Muscle layer of duodenum (tissue), 2 donors: ENCODE measurements at regions not wholly inside any gene's neighbourhood (a gene's known extent, or its start where the extent isn't known, plus 50 kb on each side); places are given as distances from the start of the nearest gene placed in this dataset.

Experiments
- H3K27ac ChIP-seq: one replicate; pipeline ENCODE4 v1.7.0; 2013; ENCODE audit warnings: mild to moderate bottlenecking, low read length
- H3K27me3 ChIP-seq: one replicate; pipeline ENCODE4 v1.7.0; 2013; ENCODE audit warnings: low read depth, mild to moderate bottlenecking, control low read depth, low read length
- H3K36me3 ChIP-seq, 2 donors: one replicate each; pipeline ENCODE4 v1.7.0; 2013; ENCODE audit warnings: low read length in 2 of 2, control low read depth in 1 of 2, mild to moderate bottlenecking in 1 of 2; ENCODE audit not compliant: insufficient read depth in 2 of 2, control insufficient read depth in 1 of 2
- H3K4me1 ChIP-seq, 2 donors: one replicate each; pipeline ENCODE4 v1.7.0; 2013; ENCODE audit warnings: low read length in 2 of 2, mild to moderate bottlenecking in 2 of 2, control low read depth in 1 of 2, moderate library complexity in 1 of 2; ENCODE audit not compliant: insufficient read depth in 2 of 2, control insufficient read depth in 1 of 2
- H3K4me3 ChIP-seq, 2 donors: one replicate each; pipeline ENCODE4 v1.7.0; 2013; ENCODE audit warnings: low read length in 2 of 2, low read depth in 1 of 2, mild to moderate bottlenecking in 1 of 2
- H3K9me3 ChIP-seq, 2 donors: one replicate each; pipeline ENCODE4 v1.7.0; 2013; ENCODE audit warnings: low read length in 2 of 2, control low read depth in 1 of 2, mild to moderate bottlenecking in 1 of 2; ENCODE audit not compliant: control insufficient read depth in 1 of 2
- donor health status: healthy.

DNA sequence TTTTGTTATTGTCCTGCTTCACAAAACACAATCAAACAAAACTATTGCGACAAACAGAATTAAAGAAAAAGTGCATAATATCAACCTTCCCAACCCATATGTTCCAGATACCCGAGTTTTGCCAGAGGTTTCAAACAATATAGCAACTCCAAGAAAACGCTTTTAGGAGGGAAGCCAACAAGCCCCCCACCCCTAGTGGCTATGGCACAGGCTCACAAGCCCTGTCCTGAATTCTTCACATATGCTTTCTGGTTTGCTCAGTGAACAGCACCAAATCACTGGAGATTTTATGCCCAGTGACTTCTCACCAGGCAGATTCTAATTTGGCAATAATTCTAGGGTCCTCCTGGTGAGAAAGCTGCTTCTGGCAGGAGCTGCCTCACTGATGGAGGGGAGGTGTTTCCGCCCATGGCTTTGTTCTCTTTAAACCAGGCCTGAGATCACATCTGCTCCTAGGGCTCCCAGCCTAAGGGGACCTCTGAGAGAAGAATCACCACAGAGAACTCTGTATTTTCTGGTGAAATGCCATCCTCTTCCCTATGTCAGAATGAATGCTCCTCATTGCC is 1982.4 kb downstream of the EFNA5 start:
- Histone ChIP-seq H3K9me3 (no peaks in the 10 kb centered on the region), H3K36me3 (no peaks in the 10 kb centered on the region), H3K4me1 (no peaks in the 10 kb centered on the region), H3K4me3 (no peak overlapping the region), H3K27ac (no peak overlapping the region), H3K27me3 (no peaks in the 10 kb centered on the region)

DNA sequence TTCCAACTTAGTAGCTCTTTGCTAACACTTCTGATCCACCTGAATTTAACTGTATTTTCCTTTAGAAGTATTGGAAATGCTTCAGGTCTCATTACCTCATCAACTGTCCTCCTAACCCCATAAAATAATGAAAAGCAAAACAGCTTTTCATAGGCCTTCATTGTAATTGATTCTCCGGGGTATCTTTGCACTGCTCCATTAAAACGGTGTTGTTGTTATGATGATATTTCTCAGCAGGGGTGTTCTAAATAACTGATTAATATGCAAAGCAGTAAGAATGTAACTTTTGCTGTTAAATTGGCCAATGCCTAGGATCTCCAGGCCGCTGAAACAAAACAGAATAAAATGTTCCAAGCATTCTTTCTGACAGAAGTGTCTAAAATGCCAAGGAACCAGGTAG is 1983.2 kb downstream of the EFNA5 start:
- no peaks in the 10 kb centered on the region for H3K36me3 ChIP-seq
- no peaks in the 10 kb centered on the region for H3K27me3 ChIP-seq
- no peak overlapping the region for H3K27ac ChIP-seq
- H3K4me1 ChIP-seq: no peaks in the 10 kb centered on the region
- no peak overlapping the region for H3K4me3 ChIP-seq
- no peaks in the 10 kb centered on the region for H3K9me3 ChIP-seq

DNA sequence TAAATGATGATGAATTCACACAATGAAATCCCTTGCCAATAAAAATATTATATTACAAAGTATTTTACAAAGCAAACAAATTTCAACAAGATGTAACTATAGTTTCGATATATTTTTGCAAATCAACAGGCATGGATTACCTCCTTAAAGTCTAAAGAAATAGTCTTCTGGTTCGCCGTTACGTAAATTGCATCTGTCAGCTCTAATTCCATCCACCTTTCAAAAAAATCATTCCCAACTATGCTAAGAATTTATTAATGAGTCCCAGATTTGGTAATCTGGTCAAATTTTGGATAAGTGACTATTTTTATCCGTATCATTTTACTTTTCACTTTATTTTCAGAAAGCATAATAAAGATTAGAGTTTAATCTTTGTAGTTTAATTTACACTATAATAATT is 1984.9 kb downstream of the EFNA5 start:
- Histone ChIP-seq H3K4me3 (no peak overlapping the region), H3K36me3 (no peaks in the 10 kb centered on the region), H3K27ac (no peak overlapping the region), H3K4me1 (no peaks in the 10 kb centered on the region), H3K9me3 (no peaks in the 10 kb centered on the region), H3K27me3 (no peaks in the 10 kb centered on the region)

DNA sequence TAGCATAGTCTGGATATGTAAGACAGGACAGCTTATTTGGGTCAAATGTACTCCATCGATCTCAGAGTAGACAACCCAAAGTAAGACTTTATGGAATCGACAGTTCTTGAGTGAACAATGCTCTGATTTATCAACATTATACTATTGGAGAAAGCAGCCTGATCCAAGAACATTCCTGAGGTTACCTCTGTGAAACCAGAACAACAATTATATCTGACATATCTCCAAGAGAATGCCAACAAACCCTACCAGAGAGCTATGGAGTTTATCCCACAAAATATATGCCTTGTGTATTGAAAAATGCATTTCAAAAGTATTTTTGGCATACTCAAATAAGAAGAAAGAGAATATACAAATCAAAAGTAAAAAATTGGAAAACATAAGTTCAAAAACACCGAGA is 1985.9 kb downstream of the EFNA5 start:
- H3K4me3 ChIP-seq: no peak overlapping the region
- no peak overlapping the region for H3K27ac ChIP-seq
- no peaks in the 10 kb centered on the region for H3K9me3 ChIP-seq
- no peaks in the 10 kb centered on the region for H3K36me3 ChIP-seq
- no peaks in the 10 kb centered on the region for H3K27me3 ChIP-seq
- no peaks in the 10 kb centered on the region for H3K4me1 ChIP-seq

DNA sequence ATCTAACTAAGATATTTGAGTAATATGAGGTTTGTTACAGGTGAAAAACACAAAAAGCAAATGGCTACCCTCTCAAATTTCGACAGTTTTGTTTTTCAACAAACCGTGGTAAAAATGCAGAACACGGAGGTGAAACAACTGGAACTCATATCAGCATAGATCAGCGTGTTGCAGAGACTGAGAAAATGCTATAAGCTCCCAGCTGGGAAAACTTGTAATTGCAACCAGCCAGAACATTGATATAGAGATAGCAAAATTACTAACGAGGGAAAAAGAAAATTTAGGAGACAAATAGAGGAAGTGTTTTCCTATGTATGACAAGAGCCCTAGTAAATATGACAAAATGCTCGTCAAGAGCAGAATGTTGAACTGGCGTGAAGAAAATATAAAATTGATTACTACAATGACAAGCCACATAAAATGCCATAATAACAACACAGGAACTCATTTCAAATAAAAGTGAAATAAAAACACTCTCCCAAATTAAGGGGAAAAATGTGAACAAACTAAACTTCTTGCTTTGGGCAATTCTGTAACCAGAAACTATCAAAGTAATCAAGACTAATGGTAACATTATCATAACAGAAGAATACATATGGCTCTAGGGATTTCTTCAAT is 1989.8 kb downstream of the EFNA5 start:
- no peak overlapping the region for H3K27ac ChIP-seq

DNA sequence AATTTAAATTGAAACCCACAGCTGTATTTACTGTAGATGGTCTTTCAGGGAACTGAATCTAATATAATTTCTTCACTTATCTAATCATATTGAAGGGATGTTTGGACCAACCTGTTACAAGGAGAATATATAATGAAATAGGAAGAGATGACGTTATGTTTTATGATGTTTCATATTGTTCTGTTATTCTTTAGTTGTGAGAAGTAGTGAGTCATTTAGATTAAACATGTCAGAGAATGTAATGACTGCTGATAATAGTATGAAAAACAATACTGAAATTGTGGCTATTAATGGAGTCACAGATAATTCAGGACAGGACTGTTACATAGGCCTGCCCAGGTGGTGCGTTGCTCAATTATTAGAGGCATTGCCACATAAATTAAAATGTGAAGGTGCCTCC is 1993.4 kb downstream of the EFNA5 start:
- Histone ChIP-seq H3K27ac (no peak overlapping the region), H3K4me1 (no peaks in the 10 kb centered on the region), H3K9me3 (no peaks in the 10 kb centered on the region), H3K4me3 (no peak overlapping the region), H3K27me3 (no peaks in the 10 kb centered on the region), H3K36me3 (no peaks in the 10 kb centered on the region)

More for the DNA sequence above, 1989.8 kb downstream of the EFNA5 start:
- no peaks in the 10 kb centered on the region for H3K36me3 ChIP-seq
- no peaks in the 10 kb centered on the region for H3K27me3 ChIP-seq
- no peaks in the 10 kb centered on the region for H3K4me1 ChIP-seq
- H3K4me3 ChIP-seq: no peak overlapping the region
- no peaks in the 10 kb centered on the region for H3K9me3 ChIP-seq

DNA sequence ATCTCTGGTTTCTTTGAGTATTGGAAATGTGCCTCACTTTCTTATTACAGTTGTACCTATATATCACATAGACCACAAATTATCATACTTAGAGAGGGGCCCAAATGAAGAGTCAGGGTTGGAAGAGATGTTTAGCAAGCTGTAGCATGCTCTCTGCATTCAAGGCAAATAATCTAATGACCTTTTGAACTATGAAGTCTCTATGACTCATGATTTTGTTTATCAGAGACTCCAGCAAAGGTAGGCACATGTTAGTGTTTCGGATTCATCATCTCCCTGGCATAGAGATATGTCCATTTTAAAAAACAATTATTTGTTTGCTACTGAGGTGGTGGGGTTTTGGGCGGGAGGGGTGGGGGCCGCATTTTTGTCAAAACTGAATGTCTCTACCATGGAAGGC is 2000.1 kb downstream of the EFNA5 start:
- Histone ChIP-seq H3K4me1 (no peaks in the 10 kb centered on the region), H3K27ac (no peak overlapping the region), H3K36me3 (no peaks in the 10 kb centered on the region), H3K9me3 (peaks cover 0 to 4% of the 10 kb centered on the region in 2 donors), H3K4me3 (no peak overlapping the region), H3K27me3 (no peaks in the 10 kb centered on the region)

DNA sequence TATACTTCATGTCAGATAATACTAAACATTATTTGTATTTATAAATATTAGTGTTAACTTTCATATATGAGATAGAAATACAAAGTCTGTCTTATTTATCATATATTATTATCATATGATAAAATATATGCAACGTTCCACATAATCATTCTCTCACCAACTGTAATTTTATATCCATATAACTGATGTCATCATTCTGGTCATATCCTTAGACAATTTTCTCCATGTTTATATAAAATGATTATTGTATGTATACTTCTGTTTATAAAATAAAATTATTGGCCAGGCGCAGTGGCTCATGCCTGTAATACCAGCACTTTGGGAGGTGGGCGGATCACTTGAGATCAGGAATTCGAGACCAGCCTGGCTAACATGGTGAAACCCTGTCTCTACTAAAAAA is 2007.1 kb downstream of the EFNA5 start:
- H3K4me1 ChIP-seq: no peaks in the 10 kb centered on the region
- H3K9me3 ChIP-seq: peaks cover 0 to 4% of the 10 kb centered on the region in 2 donors
- no peaks in the 10 kb centered on the region for H3K27me3 ChIP-seq
- no peaks in the 10 kb centered on the region for H3K36me3 ChIP-seq
- no peak overlapping the region for H3K4me3 ChIP-seq
- no peak overlapping the region for H3K27ac ChIP-seq

DNA sequence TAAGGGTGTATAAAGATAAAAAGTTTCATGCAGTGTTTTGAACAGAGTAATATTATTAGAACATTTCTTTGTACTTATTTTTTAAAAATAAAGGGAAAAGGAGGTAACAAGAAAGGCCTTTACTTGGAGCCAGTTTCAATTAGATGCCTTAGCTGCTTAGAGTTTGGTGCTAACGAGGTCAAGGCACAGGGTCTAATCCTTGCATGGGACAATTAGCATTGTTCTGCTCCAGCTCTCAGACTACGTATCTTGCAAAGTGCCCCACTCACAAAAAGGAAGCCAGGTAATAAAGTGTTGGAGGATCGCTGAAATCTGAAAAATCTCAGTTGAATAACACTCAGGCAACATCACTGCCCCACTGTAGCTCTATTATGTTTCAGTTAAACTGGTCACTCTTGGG is 2011.3 kb downstream of the EFNA5 start:
- H3K27me3 ChIP-seq: no peaks in the 10 kb centered on the region
- no peak overlapping the region for H3K27ac ChIP-seq
- H3K9me3 ChIP-seq: no peaks in the 10 kb centered on the region
- no peak overlapping the region for H3K4me3 ChIP-seq
- H3K36me3 ChIP-seq: no peaks in the 10 kb centered on the region
- no peaks in the 10 kb centered on the region for H3K4me1 ChIP-seq

DNA sequence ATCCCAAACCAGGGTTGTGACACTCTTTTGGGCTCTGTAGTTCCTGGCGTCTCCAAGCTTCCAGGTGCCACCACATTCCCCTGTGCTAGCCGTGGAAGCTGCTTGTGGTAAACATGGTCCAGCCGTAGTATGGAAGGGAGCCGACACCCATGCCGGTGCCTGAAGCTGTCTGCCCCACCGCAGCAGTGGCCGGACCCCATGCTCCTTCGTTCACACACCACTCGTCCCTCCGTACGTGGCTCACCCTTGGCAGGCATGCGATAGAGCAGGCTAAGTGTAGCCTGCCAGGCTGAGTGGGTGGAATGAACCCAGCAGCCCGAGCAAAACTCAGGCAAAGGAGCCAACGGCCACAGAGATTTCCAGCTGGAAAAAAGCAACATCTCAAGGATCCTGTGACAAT is 2030.4 kb downstream of the EFNA5 start:
- Histone ChIP-seq H3K27ac (no peak overlapping the region), H3K36me3 (no peaks in the 10 kb centered on the region), H3K4me1 (no peaks in the 10 kb centered on the region), H3K9me3 (peaks cover 0 to 4% of the 10 kb centered on the region in 2 donors), H3K27me3 (no peaks in the 10 kb centered on the region), H3K4me3 (no peak overlapping the region)

DNA sequence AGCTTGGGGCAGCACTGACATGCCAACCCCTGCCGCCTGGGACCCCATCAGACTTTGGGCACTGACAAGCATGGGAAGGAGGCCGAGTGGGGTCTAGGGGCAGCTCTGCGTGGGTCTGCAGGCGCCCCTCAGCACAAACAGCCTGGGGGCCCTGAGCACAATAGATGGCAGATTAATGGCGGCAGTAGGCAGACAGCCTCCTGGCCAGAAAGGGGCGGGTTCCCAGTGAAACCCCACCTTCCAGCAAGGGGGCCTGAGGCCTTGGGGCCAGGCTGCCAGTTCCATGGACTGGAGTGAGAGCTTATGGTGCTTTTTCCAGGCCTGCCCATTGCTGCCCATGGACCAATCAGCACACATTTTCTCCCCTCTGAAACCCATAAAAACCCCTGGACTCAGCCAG is 2031.2 kb downstream of the EFNA5 start:
- H3K27ac ChIP-seq: no peak overlapping the region
- H3K4me3 ChIP-seq: no peak overlapping the region
- H3K9me3 ChIP-seq: peaks cover 0 to 4% of the 10 kb centered on the region in 2 donors
- no peaks in the 10 kb centered on the region for H3K36me3 ChIP-seq
- no peaks in the 10 kb centered on the region for H3K27me3 ChIP-seq
- no peaks in the 10 kb centered on the region for H3K4me1 ChIP-seq

DNA sequence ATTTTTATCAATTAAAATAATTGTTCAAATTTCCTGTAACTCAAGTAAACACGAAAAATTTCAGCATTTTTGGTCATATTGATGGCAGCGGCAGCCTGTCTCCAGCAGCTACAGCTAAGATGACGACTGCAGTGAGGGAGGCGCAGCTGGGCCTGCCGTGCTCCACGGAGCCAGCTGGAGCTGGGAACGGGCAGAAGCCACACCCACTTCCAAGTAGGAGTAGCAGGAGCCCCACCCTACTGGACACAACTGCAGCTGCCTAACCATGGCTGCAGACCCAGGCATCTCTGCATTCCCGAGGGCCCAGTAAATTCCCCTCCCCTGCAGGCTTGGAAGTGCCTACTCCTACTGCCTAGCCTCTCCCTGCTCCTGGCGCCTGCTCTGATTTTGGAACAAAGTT is 2031.7 kb downstream of the EFNA5 start:
- Histone ChIP-seq H3K36me3 (no peaks in the 10 kb centered on the region), H3K27me3 (no peaks in the 10 kb centered on the region), H3K27ac (no peak overlapping the region), H3K4me1 (no peaks in the 10 kb centered on the region), H3K9me3 (peaks cover 0 to 4% of the 10 kb centered on the region in 2 donors), H3K4me3 (no peak overlapping the region)
